ENCODE measurements at regions not wholly inside any gene's neighbourhood (a gene's known extent, or its start where the extent isn't known, plus 50 kb on each side); places are given as distances from the start of the nearest gene placed in this dataset.

DNA sequence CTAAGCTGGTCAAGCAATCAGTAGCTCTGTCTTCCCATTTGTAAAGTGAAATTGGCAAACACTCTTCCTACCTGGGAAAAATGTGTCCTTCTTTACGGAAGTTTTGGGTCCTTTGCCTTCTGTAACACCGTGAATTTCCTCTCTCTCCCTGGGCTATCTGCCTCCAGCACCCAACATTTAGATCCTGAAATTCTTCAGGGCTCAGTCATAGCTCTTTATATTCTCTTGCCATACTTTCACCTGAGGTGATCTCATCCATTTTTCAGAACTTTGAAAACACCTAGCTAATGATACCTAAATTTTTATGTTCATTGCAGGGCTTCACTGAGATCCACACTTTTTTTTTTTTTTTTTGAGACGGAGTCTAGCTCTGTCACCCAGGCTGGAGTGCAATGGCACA lies 1042.2 kb downstream of the DIAPH3 start:
- H3K9ac ChIP-seq (ENCODE audit: low read length), result no peak overlapping the region
- H3K27me3 ChIP-seq (replicated peaks; ENCODE audit: insufficient read depth, low read length), result no peaks in the 10 kb centered on the region
- no peaks in the 10 kb centered on the region for H3K4me1 ChIP-seq (ENCODE audit: low read length)
- no peaks in the 10 kb centered on the region for H3F3A ChIP-seq (ENCODE audit: insufficient read depth, low read length)
- no peak overlapping the region for H3K4me2 ChIP-seq (ENCODE audit: low read depth, low read length)
- no peaks in the 10 kb centered on the region for H3K36me3 ChIP-seq (replicated peaks; ENCODE audit: insufficient read depth, low read length)
- no peak overlapping the region for H3K4me3 ChIP-seq (ENCODE audit: low read length)
- DNase-seq, result no peak
- H3K27ac ChIP-seq (ENCODE audit: low read length), result no peak overlapping the region
- TF ChIP-seq EZH2phosphoT487 (IDR thresholded peaks at IDR 0.05; ENCODE audit: low read length) (no peak), EZH2 (optimal IDR thresholded peaks at IDR 0.05; ENCODE audit: low read depth, low read length) (no peak)
- TF ChIP-seq, protein P1, sequence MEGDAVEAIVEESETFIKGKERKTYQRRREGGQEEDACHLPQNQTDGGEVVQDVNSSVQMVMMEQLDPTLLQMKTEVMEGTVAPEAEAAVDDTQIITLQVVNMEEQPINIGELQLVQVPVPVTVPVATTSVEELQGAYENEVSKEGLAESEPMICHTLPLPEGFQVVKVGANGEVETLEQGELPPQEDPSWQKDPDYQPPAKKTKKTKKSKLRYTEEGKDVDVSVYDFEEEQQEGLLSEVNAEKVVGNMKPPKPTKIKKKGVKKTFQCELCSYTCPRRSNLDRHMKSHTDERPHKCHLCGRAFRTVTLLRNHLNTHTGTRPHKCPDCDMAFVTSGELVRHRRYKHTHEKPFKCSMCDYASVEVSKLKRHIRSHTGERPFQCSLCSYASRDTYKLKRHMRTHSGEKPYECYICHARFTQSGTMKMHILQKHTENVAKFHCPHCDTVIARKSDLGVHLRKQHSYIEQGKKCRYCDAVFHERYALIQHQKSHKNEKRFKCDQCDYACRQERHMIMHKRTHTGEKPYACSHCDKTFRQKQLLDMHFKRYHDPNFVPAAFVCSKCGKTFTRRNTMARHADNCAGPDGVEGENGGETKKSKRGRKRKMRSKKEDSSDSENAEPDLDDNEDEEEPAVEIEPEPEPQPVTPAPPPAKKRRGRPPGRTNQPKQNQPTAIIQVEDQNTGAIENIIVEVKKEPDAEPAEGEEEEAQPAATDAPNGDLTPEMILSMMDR (IDR thresholded peaks at IDR 0.05; ENCODE audit: low read length), result no peak
- no peaks in the 10 kb centered on the region for H3K9me2 ChIP-seq (replicated peaks; ENCODE audit: insufficient read depth, low read length)
- H3K79me2 ChIP-seq (ENCODE audit: low read length), result no peaks in the 10 kb centered on the region
- no peaks in the 10 kb centered on the region for H3K9me3 ChIP-seq (replicated peaks; ENCODE audit: insufficient read depth, low read length)
- H2AFZ ChIP-seq (ENCODE audit: low read length), result no peak overlapping the region
- no peaks in the 10 kb centered on the region for H4K20me1 ChIP-seq (ENCODE audit: insufficient read depth, low read length)

DNA sequence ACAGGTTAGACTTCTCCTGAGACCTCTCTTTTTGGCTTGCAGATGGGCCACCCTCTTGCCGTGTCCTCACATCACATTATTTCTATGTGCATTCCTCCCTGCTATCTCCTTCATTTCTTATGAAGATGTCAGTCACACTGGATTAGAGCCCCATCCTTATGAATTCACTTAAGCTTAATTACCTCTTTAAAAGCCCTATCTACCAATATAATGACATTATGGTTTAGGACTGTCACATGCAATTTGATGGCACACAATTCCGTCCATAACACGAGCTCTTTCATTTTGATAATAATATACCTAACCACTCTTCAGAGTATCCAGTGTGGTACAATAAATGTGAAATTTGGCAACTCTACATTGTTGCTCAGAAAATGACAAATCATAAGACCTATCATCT lies 1037.3 kb downstream of the DIAPH3 start:
- TF ChIP-seq, protein P1 (IDR thresholded peaks at IDR 0.05; ENCODE audit: low read length), result no peak
- TF ChIP-seq EZH2phosphoT487 (IDR thresholded peaks at IDR 0.05; ENCODE audit: low read length) (no peak), EZH2 (optimal IDR thresholded peaks at IDR 0.05; ENCODE audit: low read depth, low read length) (no peak)

DNA sequence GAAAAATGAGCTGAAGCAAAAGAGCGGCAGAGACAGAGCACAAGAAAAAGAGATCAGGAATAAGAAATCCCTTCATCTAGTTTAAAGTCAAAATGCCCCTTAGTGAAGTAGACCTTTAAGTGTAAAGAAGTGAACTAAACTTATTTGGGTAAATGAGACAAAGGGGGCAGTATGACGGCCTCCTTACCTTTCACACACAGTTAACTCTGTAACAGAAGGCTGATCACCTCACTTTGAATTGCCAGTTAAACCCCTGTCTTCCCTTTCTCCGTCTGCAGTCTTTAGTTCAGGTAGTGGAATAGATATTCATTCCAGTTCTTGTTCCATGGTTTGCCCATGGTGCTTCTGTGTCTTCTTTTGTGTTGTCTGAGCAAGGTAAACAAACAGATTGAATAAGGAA lies 1029.8 kb downstream of the DIAPH3 start:
- no peaks in the 10 kb centered on the region for H3K4me1 ChIP-seq (ENCODE audit: low read length)
- no peak overlapping the region for H3K27ac ChIP-seq (ENCODE audit: low read length)
- no peaks in the 10 kb centered on the region for H3K27me3 ChIP-seq (replicated peaks; ENCODE audit: insufficient read depth, low read length)
- H3K4me2 ChIP-seq (ENCODE audit: low read depth, low read length), result no peak overlapping the region
- H3F3A ChIP-seq (ENCODE audit: insufficient read depth, low read length), result no peaks in the 10 kb centered on the region
- H3K36me3 ChIP-seq (replicated peaks; ENCODE audit: insufficient read depth, low read length), result no peaks in the 10 kb centered on the region
- H3K9me3 ChIP-seq (replicated peaks; ENCODE audit: insufficient read depth, low read length), result no peaks in the 10 kb centered on the region
- no peaks in the 10 kb centered on the region for H4K20me1 ChIP-seq (ENCODE audit: insufficient read depth, low read length)
- DNase-seq, result no peak
- no peak overlapping the region for H2AFZ ChIP-seq (ENCODE audit: low read length)
- H3K79me2 ChIP-seq (ENCODE audit: low read length), result no peaks in the 10 kb centered on the region
- no peak overlapping the region for H3K4me3 ChIP-seq (ENCODE audit: low read length)
- no peak overlapping the region for H3K9ac ChIP-seq (ENCODE audit: low read length)
- no peak for TF ChIP-seq EZH2 (optimal IDR thresholded peaks at IDR 0.05; ENCODE audit: low read depth, low read length)
- TF ChIP-seq, protein P1 (IDR thresholded peaks at IDR 0.05; ENCODE audit: low read length), result no peak
- no peak for TF ChIP-seq EZH2phosphoT487 (IDR thresholded peaks at IDR 0.05; ENCODE audit: low read length)
- no peaks in the 10 kb centered on the region for H3K9me2 ChIP-seq (replicated peaks; ENCODE audit: insufficient read depth, low read length)

More for the DNA sequence above, 1037.3 kb downstream of the DIAPH3 start:
- H3K9ac ChIP-seq (ENCODE audit: low read length), result no peak overlapping the region
- no peak overlapping the region for H3K4me3 ChIP-seq (ENCODE audit: low read length)
- no peaks in the 10 kb centered on the region for H4K20me1 ChIP-seq (ENCODE audit: insufficient read depth, low read length)
- no peak overlapping the region for H2AFZ ChIP-seq (ENCODE audit: low read length)
- no peaks in the 10 kb centered on the region for H3K9me2 ChIP-seq (replicated peaks; ENCODE audit: insufficient read depth, low read length)
- no peaks in the 10 kb centered on the region for H3K9me3 ChIP-seq (replicated peaks; ENCODE audit: insufficient read depth, low read length)
- no peaks in the 10 kb centered on the region for H3K27me3 ChIP-seq (replicated peaks; ENCODE audit: insufficient read depth, low read length)
- no peak overlapping the region for H3K4me2 ChIP-seq (ENCODE audit: low read depth, low read length)
- H3K4me1 ChIP-seq (ENCODE audit: low read length), result no peaks in the 10 kb centered on the region
- H3F3A ChIP-seq (ENCODE audit: insufficient read depth, low read length), result no peaks in the 10 kb centered on the region
- no peaks in the 10 kb centered on the region for H3K36me3 ChIP-seq (replicated peaks; ENCODE audit: insufficient read depth, low read length)
- DNase-seq, result no peak
- H3K27ac ChIP-seq (ENCODE audit: low read length), result no peak overlapping the region
- H3K79me2 ChIP-seq (ENCODE audit: low read length), result no peaks in the 10 kb centered on the region
